Activated CD8-positive, alpha-beta T cell treated with anti-CD3 and anti-CD28 coated beads for 36 hours (primary cell): ENCODE measurements at regions not wholly inside any gene's neighbourhood (a gene's known extent, or its start where the extent isn't known, plus 50 kb on each side); places are given as distances from the start of the nearest gene placed in this dataset.

Source experiments
- ATAC-seq: fragments of 200-7000 bp; cut with Tn5 transposase; one replicate; pipeline ENCODE4 v1.10.0; 2021; ENCODE audit warnings: mild to moderate bottlenecking, moderate library complexity
- CTCF ChIA-PET: fragments of 350-600 bp; sonication (Branson Sonifier 250); formaldehyde crosslinking; loops from one replicate; lab custom pipeline; 2021; ENCODE audit warnings: antibody characterized with exemption; lab: Charles Lee
- POLR2A ChIA-PET: fragments of 350-600 bp; sonication (Branson Sonifier 250); formaldehyde crosslinking; loops from one replicate; lab custom pipeline; 2021; ENCODE audit warnings: antibody characterized with exemption; lab: Charles Lee
- DNase-seq: peaks from one replicate; pipeline ENCODE4 v3.0.0-alpha.2; 2020
- H3K27ac Mint-ChIP-seq: one replicate; pipeline ENCODE4 v1.8.0; 2021; ENCODE audit warnings: mild to moderate bottlenecking, mixed read lengths
- H3K27me3 Mint-ChIP-seq: one replicate; pipeline ENCODE4 v1.8.0; 2021; ENCODE audit warnings: mixed read lengths
- H3K36me3 Mint-ChIP-seq: one replicate; pipeline ENCODE4 v1.8.0; 2021; ENCODE audit warnings: low read depth, mixed read lengths
- H3K4me1 Mint-ChIP-seq: one replicate; pipeline ENCODE4 v1.8.0; 2021; ENCODE audit warnings: low read depth, mixed read lengths
- H3K4me3 Mint-ChIP-seq: one replicate; pipeline ENCODE4 v1.8.0; 2021; ENCODE audit warnings: mild to moderate bottlenecking, moderate library complexity, mixed read lengths
- H3K9me3 Mint-ChIP-seq: one replicate; pipeline ENCODE4 v1.8.0; 2021; ENCODE audit warnings: mixed read lengths
- intact Hi-C: fragments of 100-400 bp; cut with micrococcal nuclease; formaldehyde crosslinking; loops from one replicate; pipeline ENCODE4 v1.10.0; 2022
- TF ChIP-seq, protein P1 (sequence below): fragments of 200-600 bp; IDR thresholded peaks from one replicate; pipeline ENCODE4 v1.8.0; 2022; ENCODE audit warnings: antibody characterized with exemption, mild to moderate bottlenecking

DNA sequence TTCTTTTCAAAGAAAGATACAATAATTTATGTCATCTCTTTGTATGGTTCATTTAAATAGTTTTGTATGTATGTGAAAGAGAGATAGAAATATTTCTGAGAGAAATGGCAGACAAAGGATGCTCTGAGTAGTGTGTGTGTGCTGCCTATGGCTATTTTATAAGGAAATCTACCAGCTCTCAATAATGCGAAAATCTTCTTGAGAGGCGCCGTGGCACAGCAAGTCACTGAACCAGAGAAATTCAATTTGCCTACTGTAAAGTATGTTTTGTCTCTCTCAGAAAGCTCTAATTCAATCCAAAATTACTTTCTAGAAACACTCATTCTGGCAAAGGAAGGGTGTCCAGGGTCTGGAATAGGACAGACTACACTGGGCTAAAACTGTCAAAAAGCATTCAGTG lies 1981.1 kb downstream of the EFNA5 start:
- H3K4me3 Mint-ChIP-seq = no peak overlapping the region
- CTCF ChIA-PET = no interaction called here
- H3K9me3 Mint-ChIP-seq = peaks cover 1% of the 10 kb centered on the region
- TF ChIP-seq, protein P1, sequence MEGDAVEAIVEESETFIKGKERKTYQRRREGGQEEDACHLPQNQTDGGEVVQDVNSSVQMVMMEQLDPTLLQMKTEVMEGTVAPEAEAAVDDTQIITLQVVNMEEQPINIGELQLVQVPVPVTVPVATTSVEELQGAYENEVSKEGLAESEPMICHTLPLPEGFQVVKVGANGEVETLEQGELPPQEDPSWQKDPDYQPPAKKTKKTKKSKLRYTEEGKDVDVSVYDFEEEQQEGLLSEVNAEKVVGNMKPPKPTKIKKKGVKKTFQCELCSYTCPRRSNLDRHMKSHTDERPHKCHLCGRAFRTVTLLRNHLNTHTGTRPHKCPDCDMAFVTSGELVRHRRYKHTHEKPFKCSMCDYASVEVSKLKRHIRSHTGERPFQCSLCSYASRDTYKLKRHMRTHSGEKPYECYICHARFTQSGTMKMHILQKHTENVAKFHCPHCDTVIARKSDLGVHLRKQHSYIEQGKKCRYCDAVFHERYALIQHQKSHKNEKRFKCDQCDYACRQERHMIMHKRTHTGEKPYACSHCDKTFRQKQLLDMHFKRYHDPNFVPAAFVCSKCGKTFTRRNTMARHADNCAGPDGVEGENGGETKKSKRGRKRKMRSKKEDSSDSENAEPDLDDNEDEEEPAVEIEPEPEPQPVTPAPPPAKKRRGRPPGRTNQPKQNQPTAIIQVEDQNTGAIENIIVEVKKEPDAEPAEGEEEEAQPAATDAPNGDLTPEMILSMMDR = no peak
- POLR2A ChIA-PET = no interaction called here
- no peaks in the 10 kb centered on the region for H3K36me3 Mint-ChIP-seq
- no peaks in the 10 kb centered on the region for H3K4me1 Mint-ChIP-seq
- no peaks in the 10 kb centered on the region for H3K27me3 Mint-ChIP-seq
- DNase-seq (no peak), ATAC-seq (no peak)
- intact Hi-C loops = no loop called here
- H3K27ac Mint-ChIP-seq = no peak overlapping the region

DNA sequence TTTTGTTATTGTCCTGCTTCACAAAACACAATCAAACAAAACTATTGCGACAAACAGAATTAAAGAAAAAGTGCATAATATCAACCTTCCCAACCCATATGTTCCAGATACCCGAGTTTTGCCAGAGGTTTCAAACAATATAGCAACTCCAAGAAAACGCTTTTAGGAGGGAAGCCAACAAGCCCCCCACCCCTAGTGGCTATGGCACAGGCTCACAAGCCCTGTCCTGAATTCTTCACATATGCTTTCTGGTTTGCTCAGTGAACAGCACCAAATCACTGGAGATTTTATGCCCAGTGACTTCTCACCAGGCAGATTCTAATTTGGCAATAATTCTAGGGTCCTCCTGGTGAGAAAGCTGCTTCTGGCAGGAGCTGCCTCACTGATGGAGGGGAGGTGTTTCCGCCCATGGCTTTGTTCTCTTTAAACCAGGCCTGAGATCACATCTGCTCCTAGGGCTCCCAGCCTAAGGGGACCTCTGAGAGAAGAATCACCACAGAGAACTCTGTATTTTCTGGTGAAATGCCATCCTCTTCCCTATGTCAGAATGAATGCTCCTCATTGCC lies 1982.4 kb downstream of the EFNA5 start:
- ChIA-PET POLR2A (interaction anchor here (0.7 kb wide), 1 partner anchor 97 kb away, joined by 3 read pairs; no protein-coding TSS in a partner anchor), CTCF (no interaction called here)
- intact Hi-C loops = no loop called here
- Mint-ChIP-seq H3K9me3 (peaks cover 4% of the 10 kb centered on the region), H3K27me3 (no peaks in the 10 kb centered on the region), H3K27ac (no peak overlapping the region), H3K36me3 (no peaks in the 10 kb centered on the region), H3K4me1 (no peaks in the 10 kb centered on the region), H3K4me3 (no peak overlapping the region)
- no peak for ATAC-seq
- DNase-seq = no peak
- TF ChIP-seq, protein P1 = no peak

DNA sequence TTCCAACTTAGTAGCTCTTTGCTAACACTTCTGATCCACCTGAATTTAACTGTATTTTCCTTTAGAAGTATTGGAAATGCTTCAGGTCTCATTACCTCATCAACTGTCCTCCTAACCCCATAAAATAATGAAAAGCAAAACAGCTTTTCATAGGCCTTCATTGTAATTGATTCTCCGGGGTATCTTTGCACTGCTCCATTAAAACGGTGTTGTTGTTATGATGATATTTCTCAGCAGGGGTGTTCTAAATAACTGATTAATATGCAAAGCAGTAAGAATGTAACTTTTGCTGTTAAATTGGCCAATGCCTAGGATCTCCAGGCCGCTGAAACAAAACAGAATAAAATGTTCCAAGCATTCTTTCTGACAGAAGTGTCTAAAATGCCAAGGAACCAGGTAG lies 1983.2 kb downstream of the EFNA5 start:
- Mint-ChIP-seq H3K9me3 (peaks cover 6% of the 10 kb centered on the region), H3K36me3 (no peaks in the 10 kb centered on the region), H3K4me3 (no peak overlapping the region), H3K27me3 (no peaks in the 10 kb centered on the region), H3K4me1 (no peaks in the 10 kb centered on the region), H3K27ac (no peak overlapping the region)
- DNase-seq (no peak), ATAC-seq (no peak)
- ChIA-PET POLR2A (no interaction called here), CTCF (no interaction called here)
- intact Hi-C loops = no loop called here
- TF ChIP-seq, protein P1 = no peak

DNA sequence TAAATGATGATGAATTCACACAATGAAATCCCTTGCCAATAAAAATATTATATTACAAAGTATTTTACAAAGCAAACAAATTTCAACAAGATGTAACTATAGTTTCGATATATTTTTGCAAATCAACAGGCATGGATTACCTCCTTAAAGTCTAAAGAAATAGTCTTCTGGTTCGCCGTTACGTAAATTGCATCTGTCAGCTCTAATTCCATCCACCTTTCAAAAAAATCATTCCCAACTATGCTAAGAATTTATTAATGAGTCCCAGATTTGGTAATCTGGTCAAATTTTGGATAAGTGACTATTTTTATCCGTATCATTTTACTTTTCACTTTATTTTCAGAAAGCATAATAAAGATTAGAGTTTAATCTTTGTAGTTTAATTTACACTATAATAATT lies 1984.9 kb downstream of the EFNA5 start:
- Mint-ChIP-seq H3K4me3 (no peak overlapping the region), H3K27ac (no peak overlapping the region), H3K9me3 (peaks cover 6% of the 10 kb centered on the region), H3K4me1 (no peaks in the 10 kb centered on the region), H3K36me3 (no peaks in the 10 kb centered on the region), H3K27me3 (no peaks in the 10 kb centered on the region)
- ATAC-seq = no peak
- intact Hi-C loops = no loop called here
- ChIA-PET POLR2A (no interaction called here), CTCF (no interaction called here)
- TF ChIP-seq, protein P1 = no peak
- no peak for DNase-seq

DNA sequence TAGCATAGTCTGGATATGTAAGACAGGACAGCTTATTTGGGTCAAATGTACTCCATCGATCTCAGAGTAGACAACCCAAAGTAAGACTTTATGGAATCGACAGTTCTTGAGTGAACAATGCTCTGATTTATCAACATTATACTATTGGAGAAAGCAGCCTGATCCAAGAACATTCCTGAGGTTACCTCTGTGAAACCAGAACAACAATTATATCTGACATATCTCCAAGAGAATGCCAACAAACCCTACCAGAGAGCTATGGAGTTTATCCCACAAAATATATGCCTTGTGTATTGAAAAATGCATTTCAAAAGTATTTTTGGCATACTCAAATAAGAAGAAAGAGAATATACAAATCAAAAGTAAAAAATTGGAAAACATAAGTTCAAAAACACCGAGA lies 1985.9 kb downstream of the EFNA5 start:
- CTCF ChIA-PET = no interaction called here
- no peak for DNase-seq

More for the DNA sequence above, 1985.9 kb downstream of the EFNA5 start:
- Mint-ChIP-seq H3K36me3 (no peaks in the 10 kb centered on the region), H3K9me3 (peaks cover 9% of the 10 kb centered on the region), H3K27ac (no peak overlapping the region), H3K27me3 (no peaks in the 10 kb centered on the region), H3K4me3 (no peak overlapping the region), H3K4me1 (no peaks in the 10 kb centered on the region)
- TF ChIP-seq, protein P1 = no peak
- ATAC-seq = no peak
- intact Hi-C loops = no loop called here
- POLR2A ChIA-PET = no interaction called here
